Upper lobe of right lung (tissue), 1 donor: ENCODE measurements at regions not wholly inside any gene's neighbourhood (a gene's known extent, or its start where the extent isn't known, plus 50 kb on each side); places are given as distances from the start of the nearest gene placed in this dataset.

Experiments
- ATAC-seq: fragments of 200-7000 bp; cut with Tn5 transposase; one replicate; pipeline ENCODE4 v1.9.1; 2020; ENCODE audit warnings: mild to moderate bottlenecking, moderate library complexity
- DNase-seq: peaks from one replicate; pipeline ENCODE4 v3.0.0-alpha.2; 2020
- H3K27ac ChIP-seq: fragments of 200-600 bp; one replicate; pipeline ENCODE4 v1.8.0; 2022
- H3K27me3 ChIP-seq: fragments of 200-600 bp; one replicate; pipeline ENCODE4 v1.8.0; 2022; ENCODE audit warnings: mild to moderate bottlenecking
- H3K36me3 ChIP-seq: fragments of 200-600 bp; one replicate; pipeline ENCODE4 v1.8.0; 2022
- H3K4me1 ChIP-seq: fragments of 200-600 bp; one replicate; pipeline ENCODE4 v1.8.0; 2022
- H3K4me3 ChIP-seq: fragments of 200-600 bp; one replicate; pipeline ENCODE4 v1.8.0; 2022; ENCODE audit warnings: mild to moderate bottlenecking
- H3K9me3 ChIP-seq: fragments of 200-600 bp; one replicate; pipeline ENCODE4 v1.8.0; 2022
- intact Hi-C: fragments of 100-400 bp; cut with DNase I; formaldehyde crosslinking; loops from one replicate; pipeline ENCODE4 v1.11.0; 2022
- TF ChIP-seq, protein P1 (sequence below): fragments of 200-600 bp; IDR thresholded peaks from one replicate; pipeline ENCODE4 v1.8.0; 2022; ENCODE audit warnings: antibody characterized with exemption
- donor health status: DM: no; HTN: yes; CAD: no; lungs with severe emphysema.

DNA sequence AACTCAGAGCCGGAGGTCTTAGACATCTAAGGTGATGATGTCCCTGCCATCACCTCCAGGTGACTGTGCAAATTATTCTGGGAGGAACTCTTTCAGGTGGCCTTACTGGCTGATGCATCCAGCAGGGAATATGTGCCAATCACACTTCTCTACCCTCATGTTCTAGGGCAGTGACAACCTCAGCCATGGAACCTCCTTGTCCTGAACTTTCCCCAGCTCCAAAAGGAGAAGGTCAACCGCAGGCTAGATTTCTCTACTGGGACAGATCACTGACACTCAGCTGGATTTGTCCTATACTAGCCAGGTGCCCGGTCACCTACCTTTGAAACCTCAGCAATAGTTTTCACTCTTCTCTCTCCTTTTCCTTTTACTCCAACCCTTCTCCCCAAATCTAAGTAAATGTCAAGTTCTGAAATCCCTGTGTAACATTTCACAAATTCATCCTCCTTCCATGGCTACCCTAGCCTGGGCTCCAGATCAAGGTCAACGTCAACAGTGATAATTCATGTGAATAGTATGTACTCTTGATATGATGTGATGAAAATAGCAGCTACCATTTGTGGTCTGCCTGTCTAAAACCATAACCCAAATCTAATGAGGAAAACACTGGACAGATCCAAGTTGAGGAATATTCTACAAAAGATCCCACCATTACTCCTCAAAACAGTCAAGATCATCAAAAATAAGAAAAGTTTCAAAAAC is 115.0 kb upstream of the EGLN3 start:
- TF ChIP-seq, protein P1, sequence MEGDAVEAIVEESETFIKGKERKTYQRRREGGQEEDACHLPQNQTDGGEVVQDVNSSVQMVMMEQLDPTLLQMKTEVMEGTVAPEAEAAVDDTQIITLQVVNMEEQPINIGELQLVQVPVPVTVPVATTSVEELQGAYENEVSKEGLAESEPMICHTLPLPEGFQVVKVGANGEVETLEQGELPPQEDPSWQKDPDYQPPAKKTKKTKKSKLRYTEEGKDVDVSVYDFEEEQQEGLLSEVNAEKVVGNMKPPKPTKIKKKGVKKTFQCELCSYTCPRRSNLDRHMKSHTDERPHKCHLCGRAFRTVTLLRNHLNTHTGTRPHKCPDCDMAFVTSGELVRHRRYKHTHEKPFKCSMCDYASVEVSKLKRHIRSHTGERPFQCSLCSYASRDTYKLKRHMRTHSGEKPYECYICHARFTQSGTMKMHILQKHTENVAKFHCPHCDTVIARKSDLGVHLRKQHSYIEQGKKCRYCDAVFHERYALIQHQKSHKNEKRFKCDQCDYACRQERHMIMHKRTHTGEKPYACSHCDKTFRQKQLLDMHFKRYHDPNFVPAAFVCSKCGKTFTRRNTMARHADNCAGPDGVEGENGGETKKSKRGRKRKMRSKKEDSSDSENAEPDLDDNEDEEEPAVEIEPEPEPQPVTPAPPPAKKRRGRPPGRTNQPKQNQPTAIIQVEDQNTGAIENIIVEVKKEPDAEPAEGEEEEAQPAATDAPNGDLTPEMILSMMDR: no peak
- Histone ChIP-seq H3K27me3 (no peaks in the 10 kb centered on the region), H3K9me3 (no peaks in the 10 kb centered on the region), H3K36me3 (no peaks in the 10 kb centered on the region), H3K4me3 (no peak overlapping the region), H3K4me1 (no peaks in the 10 kb centered on the region), H3K27ac (no peak overlapping the region)
- ATAC-seq: no peak
- no peak for DNase-seq
- intact Hi-C loops: no loop called here

DNA sequence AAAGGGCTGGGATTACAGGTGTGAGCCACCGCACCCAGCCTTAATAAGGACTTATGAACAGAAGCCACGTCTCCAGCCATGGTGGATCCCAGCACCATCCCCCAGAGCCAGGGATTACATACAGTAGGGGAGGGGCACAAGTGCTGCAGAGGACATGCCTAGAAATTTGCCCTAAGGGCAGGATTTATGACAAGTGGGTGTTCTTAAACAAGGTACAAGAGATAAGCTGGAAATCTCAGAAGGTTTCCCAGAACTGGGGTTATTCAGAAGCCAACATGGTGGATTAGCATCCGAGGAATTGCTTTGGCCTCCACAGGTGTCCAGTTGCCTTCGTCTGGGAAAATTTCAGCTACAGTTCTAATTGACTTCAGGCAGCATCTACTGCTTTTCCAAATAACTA is 114.4 kb upstream of the EGLN3 start:
- DNase-seq: no peak
- intact Hi-C loops: no loop called here
- TF ChIP-seq, protein P1: no peak
- H3K4me1 ChIP-seq: no peaks in the 10 kb centered on the region
- H3K9me3 ChIP-seq: no peaks in the 10 kb centered on the region
- H3K4me3 ChIP-seq: no peak overlapping the region
- no peaks in the 10 kb centered on the region for H3K27me3 ChIP-seq
- H3K27ac ChIP-seq: no peak overlapping the region
- H3K36me3 ChIP-seq: no peaks in the 10 kb centered on the region
- no peak for ATAC-seq

DNA sequence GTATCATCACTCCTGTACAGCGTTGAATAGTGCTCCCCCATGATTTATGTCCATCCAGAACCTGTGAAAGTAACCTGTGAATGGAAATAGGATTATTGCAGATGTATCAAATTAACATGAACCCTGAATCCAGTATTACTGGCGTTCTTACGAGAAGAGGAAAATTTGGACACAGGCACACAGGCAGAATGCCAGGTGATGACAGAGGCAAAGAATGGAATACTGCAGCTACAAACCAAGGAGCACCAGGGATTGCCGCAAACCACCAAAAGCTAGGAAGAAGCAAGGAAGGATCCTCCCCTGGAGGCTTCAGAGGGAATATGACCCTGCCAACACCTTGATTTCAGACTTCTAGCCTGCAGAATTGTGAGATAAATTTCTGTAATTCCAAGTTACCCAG is 113.5 kb upstream of the EGLN3 start:
- no peak for DNase-seq
- intact Hi-C loops: no loop called here
- H3K27ac ChIP-seq: no peak overlapping the region

DNA sequence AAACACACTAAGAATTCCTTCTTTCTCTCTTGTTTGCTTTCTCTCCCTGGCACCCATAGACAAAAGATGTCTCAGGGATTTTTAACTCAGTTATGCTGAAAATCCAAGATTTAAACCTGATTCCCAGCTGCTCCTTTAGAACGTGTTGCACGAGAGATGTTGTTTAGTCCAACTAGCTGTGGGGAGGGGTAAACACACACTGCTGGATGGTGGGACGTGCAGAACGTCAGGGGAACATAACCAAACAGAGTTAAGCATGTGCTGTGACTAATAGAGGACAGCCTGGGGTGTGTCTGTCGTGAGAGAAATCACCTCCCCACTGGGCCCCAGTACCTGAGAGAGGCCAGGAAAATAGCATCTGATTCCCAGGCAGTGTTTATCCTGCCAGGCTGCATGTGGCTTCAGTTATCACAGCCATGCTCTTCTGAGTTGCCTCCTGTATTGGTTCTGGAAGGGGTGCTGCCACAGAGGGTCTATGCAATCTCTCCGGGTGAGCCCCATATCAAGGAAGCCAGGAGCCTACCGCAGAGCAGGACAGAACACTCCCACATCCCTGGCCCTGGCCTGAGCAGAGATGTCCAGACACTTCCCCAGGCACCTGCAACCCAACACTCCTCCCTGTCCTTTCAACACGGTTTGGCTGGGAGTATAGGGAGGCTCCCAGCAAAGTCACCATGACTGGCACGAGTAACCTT is 112.7 kb upstream of the EGLN3 start:
- H3K9me3 ChIP-seq: no peaks in the 10 kb centered on the region
- TF ChIP-seq, protein P1: no peak
- DNase-seq: no peak
- no peaks in the 10 kb centered on the region for H3K27me3 ChIP-seq
- intact Hi-C loops: no loop called here
- H3K27ac ChIP-seq: no peak overlapping the region
- no peak overlapping the region for H3K4me3 ChIP-seq
- H3K36me3 ChIP-seq: no peaks in the 10 kb centered on the region
- ATAC-seq: no peak
- peaks cover 7% of the 10 kb centered on the region for H3K4me1 ChIP-seq

More for the DNA sequence above, 113.5 kb upstream of the EGLN3 start:
- Histone ChIP-seq H3K9me3 (no peaks in the 10 kb centered on the region), H3K4me3 (no peak overlapping the region), H3K27me3 (no peaks in the 10 kb centered on the region), H3K4me1 (peaks cover 5% of the 10 kb centered on the region), H3K36me3 (no peaks in the 10 kb centered on the region)
- TF ChIP-seq, protein P1: no peak
- no peak for ATAC-seq

DNA sequence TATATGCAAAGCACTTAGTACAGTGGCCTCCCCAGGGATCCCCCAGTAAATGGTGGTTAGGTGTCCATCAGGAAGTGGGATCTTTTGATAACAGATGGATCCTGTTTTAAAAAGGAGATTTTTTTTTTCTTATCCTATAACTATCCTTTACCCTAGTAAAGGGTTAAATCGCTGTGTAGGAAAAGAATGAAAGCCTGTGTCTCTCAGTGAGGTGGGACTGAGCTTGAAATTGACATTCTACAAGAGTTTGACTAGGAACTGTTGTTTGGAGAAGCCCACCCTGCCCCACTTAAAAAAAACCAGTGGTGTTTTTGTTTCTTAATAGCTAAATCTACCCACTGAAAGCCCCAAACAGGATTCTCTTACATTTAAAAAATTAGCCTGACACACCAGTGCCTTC is 112.2 kb upstream of the EGLN3 start:
- intact Hi-C loops: no loop called here
- TF ChIP-seq, protein P1: no peak

More for the DNA sequence above, 112.2 kb upstream of the EGLN3 start:
- no peaks in the 10 kb centered on the region for H3K27me3 ChIP-seq
- H3K27ac ChIP-seq: no peak overlapping the region
- no peaks in the 10 kb centered on the region for H3K36me3 ChIP-seq
- H3K9me3 ChIP-seq: no peaks in the 10 kb centered on the region
- peaks cover 7% of the 10 kb centered on the region for H3K4me1 ChIP-seq
- H3K4me3 ChIP-seq: no peak overlapping the region
- no peak for DNase-seq
- ATAC-seq: no peak
